ENCODE measurements at regions not wholly inside any gene's neighbourhood (a gene's known extent, or its start where the extent isn't known, plus 50 kb on each side); places are given as distances from the start of the nearest gene placed in this dataset.

- DNase-seq = no peak
These were observed 175.8 kb downstream of the QDPR start for GRCh38 chr4:17336069-17336468.

- DNase-seq = no peak
These were observed 176.5 kb downstream of the QDPR start for GRCh38 chr4:17335371-17335770.

GRCh38 chr4:17332478-17332877, 179.4 kb downstream of the QDPR start:
- DNase-seq = no peak

- DNase-seq = no peak
These were observed 182.8 kb downstream of the QDPR start for GRCh38 chr4:17329046-17329445.

GRCh38 chr4:17328141-17328815, 183.6 kb downstream of the QDPR start:
- DNase-seq = no peak

- no peak for DNase-seq
These were observed 184.3 kb downstream of the QDPR start for GRCh38 chr4:17327591-17327990.

GRCh38 chr4:17326756-17327155, 185.1 kb downstream of the QDPR start:
- no peak for DNase-seq

- no peak for DNase-seq
These were observed 186.8 kb downstream of the QDPR start for GRCh38 chr4:17325098-17325497.

- DNase-seq = peak; percentile 66
These were observed 187.5 kb downstream of the QDPR start for GRCh38 chr4:17324386-17324830.

GRCh38 chr4:17323554-17324385, 188.1 kb downstream of the QDPR start:
- no peak for DNase-seq

- no peak for DNase-seq
These were observed 189.4 kb downstream of the QDPR start for GRCh38 chr4:17322514-17322913.

- no peak for DNase-seq
These were observed 191.8 kb downstream of the QDPR start for GRCh38 chr4:17320046-17320445.

- no peak for DNase-seq
These were observed 194.4 kb downstream of the QDPR start for GRCh38 chr4:17317526-17317925.

GRCh38 chr4:17316566-17316965, 195.3 kb downstream of the QDPR start:
- no peak for DNase-seq

GRCh38 chr4:17315459-17315858, 196.4 kb downstream of the QDPR start:
- no peak for DNase-seq

GRCh38 chr4:17313194-17313593, 198.7 kb downstream of the QDPR start:
- DNase-seq = no peak

- no peak for DNase-seq
These were observed 201.6 kb downstream of the QDPR start for GRCh38 chr4:17310269-17310652.

- DNase-seq = no peak
These were observed 202.2 kb downstream of the QDPR start for GRCh38 chr4:17309567-17310268.

- DNase-seq = no peak
These were observed 210.0 kb downstream of the QDPR start for GRCh38 chr4:17301869-17302268.

GRCh38 chr4:17301266-17301665, 210.6 kb downstream of the QDPR start:
- DNase-seq = no peak

- DNase-seq = no peak
These were observed 214.7 kb downstream of the QDPR start for GRCh38 chr4:17296921-17297890.

- DNase-seq = no peak
These were observed 218.0 kb downstream of the QDPR start for GRCh38 chr4:17293901-17294300.

GRCh38 chr4:17288151-17288550, 223.7 kb downstream of the QDPR start:
- DNase-seq = no peak
